ENCODE measurements at regions not wholly inside any gene's neighbourhood (a gene's known extent, or its start where the extent isn't known, plus 50 kb on each side); places are given as distances from the start of the nearest gene placed in this dataset.

- DNase-seq (ENCODE audit: low read depth) = no peak
These were observed 85.7 kb upstream of the GHITM start for GRCh38 chr10:84053626-84054025.

DNA sequence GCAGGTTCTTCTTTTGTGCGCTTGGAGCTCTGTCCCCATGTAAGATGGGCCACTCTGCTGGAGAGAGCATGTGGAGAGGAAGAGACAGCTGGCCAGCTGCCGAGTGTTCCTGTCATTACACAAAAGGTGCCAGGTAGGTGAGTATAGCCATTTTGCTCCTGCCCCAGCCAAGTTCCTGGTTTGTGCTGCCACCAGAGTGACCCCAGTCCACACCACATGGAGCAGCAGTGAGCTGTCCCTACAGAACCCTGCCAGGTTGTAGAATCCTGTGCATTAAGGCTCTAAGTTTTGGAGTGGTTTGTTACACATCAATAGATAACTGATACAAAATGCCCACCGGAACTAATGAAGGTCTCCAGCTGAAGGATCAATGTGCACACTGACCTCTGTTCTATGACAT is 84.6 kb upstream of the GHITM start:
- DNase-seq (ENCODE audit: low read depth) = no peak

DNA sequence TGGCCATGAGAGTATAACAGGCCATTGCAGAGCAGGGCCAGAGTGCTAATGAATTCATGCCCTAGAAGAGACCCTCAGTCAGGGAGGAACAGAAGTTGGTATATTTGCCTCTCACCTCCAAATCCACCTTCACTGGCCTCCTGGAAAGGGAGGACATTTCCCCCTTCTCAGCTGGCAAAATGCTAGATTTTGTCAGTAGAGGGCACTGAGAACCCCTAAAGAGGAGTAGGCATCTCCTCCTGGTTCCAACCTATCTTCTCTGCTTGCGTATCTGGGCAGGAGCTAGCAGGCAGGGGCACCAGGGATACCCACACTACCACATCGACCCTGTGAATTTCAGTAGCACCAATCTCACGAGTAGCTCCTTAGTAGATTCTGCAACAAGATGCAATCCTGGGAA is 79.8 kb upstream of the GHITM start:
- no peak for DNase-seq (ENCODE audit: low read depth)

GRCh38 chr10:84063440-84063839 is 75.9 kb upstream of the GHITM start:
- DNase-seq (ENCODE audit: low read depth) = no peak

- DNase-seq (ENCODE audit: low read depth) = no peak
These were observed 73.3 kb upstream of the GHITM start for GRCh38 chr10:84065804-84066601.

DNA sequence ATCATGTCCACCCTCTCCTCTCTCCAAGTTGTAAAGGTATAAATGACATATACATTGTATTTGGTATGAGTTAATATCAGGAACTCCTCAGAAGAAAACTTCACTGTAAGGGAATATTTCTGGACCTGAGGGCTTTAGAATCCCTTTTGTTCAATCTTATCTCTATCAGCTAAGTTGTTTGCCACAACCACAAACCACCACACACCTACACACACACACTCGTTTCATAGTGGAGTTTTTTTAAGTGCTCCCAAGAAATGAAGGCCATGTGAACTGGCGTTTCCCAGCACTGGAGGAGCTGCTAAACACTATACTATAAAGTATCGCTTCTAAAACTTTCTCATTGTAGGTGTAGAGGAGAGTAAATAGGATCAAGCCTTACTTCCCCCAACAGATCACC is 64.8 kb upstream of the GHITM start:
- no peak for DNase-seq (ENCODE audit: low read depth)

GRCh38 chr10:84075226-84076046 is 63.9 kb upstream of the GHITM start:
- DNase-seq (ENCODE audit: low read depth) = peak; percentile 9

DNA sequence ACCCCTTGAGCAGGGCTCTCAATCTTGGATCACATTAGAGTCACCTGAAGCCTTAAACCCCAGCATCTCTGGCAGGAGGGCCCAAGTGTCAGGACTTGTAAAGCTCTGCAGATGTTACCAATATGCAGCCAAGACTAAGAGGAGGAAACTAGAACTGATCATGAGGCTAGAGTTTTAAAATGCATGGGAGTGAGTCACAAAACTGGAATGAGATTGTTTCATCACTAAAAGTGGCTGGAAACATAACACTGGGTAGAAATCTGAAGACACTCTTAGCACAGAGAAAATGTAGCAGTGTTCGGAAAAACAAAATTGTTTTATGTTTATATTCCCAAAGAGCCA is 63.3 kb upstream of the GHITM start:
- peak; percentile 81 for DNase-seq (ENCODE audit: low read depth)

- DNase-seq (ENCODE audit: low read depth) = peak; percentile 60
These were observed 62.6 kb upstream of the GHITM start for GRCh38 chr10:84076540-84077195.

DNA sequence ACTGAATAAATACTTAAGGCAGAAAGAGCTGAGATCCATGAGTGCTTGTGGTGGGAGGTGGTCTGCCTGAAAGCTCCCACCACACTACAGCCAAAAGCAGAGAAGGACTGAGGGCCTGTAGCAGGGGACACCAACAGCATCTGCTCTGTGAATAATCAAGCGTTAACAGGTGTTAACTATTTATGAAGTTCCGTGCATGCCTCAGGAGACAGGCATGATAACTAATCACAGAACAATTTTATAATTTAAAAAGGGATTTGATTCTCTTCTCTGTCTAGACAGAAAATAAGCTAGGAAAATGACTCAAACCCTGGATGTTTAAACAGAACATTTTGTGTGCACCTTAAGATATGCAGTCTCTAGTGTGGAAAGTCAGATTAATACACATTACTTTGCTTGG is 61.5 kb upstream of the GHITM start:
- no peak for DNase-seq (ENCODE audit: low read depth)

- no peak for DNase-seq (ENCODE audit: low read depth)
These were observed 60.5 kb upstream of the GHITM start for GRCh38 chr10:84078771-84079170.

- no peak for DNase-seq (ENCODE audit: low read depth)
These were observed 55.0 kb upstream of the GHITM start for GRCh38 chr10:84084342-84084741.

- no peak for DNase-seq (ENCODE audit: low read depth)
These were observed 52.1 kb upstream of the GHITM start for GRCh38 chr10:84087202-84087601.

DNA sequence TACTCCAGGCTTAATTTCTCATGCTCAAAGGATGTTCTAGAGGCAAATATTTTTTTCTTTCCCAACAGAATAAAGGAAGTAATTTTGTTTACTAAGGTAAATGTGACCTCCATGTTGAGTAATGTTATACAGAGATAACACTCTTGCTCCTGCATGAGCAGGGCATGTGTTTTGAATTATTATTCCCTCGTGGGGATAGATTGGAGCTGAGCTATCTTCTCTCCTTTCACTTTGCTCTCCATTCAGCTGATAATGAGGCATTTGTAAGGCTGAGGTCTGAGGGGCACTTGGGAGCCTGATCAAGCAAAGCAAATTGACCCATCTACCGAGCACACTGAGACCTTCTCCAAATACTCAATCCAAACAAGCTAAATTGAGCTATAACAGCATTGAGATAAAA is 50.7 kb upstream of the GHITM start:
- DNase-seq (ENCODE audit: low read depth) = no peak

DNA sequence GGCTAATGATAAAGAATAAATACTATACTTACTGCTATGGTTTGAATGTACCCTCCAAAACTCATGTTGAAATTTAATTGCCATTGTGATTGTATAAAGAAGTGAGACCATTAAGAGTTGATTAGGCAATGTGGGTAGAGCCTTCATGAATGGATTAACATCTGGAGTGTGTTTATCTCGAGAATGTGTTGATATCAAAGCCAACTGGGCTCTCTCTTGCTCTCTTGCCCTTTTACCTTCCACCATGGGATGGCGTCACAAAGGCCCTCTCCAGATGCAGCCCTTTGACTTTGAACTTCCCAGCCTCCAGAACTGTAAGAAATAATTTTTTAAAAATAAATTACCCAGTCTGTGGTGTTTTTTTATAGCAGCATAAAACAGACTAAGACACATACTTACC is 50.1 kb upstream of the GHITM start:
- DNase-seq (ENCODE audit: low read depth) = no peak
